Heart left ventricle (tissue), 13 donors: ENCODE measurements at regions not wholly inside any gene's neighbourhood (a gene's known extent, or its start where the extent isn't known, plus 50 kb on each side); places are given as distances from the start of the nearest gene placed in this dataset.

Experiments used
- POLR2A ChIP-seq, 2 donors: fragments of 450-650 bp; IDR thresholded peaks; one replicate each; pipeline ENCODE4 v1.6.1; 2017; ENCODE audit warnings: antibody characterized with exemption in 2 of 2, mild to moderate bottlenecking in 2 of 2, moderate library complexity in 2 of 2
- TF ChIP-seq, protein P1 (sequence below), 12 donors: fragments of 200-600 bp; sonication (generic) in 4 of 12; IDR thresholded peaks; one replicate each; pipeline versions ENCODE4 v1.5.0 to v1.8.0; 2018 to 2022; ENCODE audit warnings: antibody characterized with exemption in 12 of 12, mild to moderate bottlenecking in 5 of 12
- donor health status: ischemic (EF 13 %, LVEDD 7.1; RV severe dilation, severe dysfunction).
- donor health status: DM: no; HTN: yes; CAD: no.
- donor health status: DM: no; HTN: no; CAD: no.
- donor health status: ischemic (EF 25% LVEDD 6.9; RV normal size, moderate dysfunction).
- donor health status: ischemic (EF 25% LVEDD 5.7; RV mildly dilated, moderate dysfunction).
- donor health status: ischemic (EF 35%, LVEDD 5.7; RV mildly dilated, moderate dysfunction).
- donor health status: nonischemic (EF 11% LVEDD 7.7; RV severe dilation, severe dysfunction).
- donor health status: DM: yes; HTN: yes; CAD: no.
- donor health status: PGD.
- donor health status: ischemic (EF 29% LVEDD 5.4; RV normal size, mild dysfunction).
- donor health status: nonischemic (EF 23%, LVEDD 6.1; RV moderate dilation, normal function).

DNA sequence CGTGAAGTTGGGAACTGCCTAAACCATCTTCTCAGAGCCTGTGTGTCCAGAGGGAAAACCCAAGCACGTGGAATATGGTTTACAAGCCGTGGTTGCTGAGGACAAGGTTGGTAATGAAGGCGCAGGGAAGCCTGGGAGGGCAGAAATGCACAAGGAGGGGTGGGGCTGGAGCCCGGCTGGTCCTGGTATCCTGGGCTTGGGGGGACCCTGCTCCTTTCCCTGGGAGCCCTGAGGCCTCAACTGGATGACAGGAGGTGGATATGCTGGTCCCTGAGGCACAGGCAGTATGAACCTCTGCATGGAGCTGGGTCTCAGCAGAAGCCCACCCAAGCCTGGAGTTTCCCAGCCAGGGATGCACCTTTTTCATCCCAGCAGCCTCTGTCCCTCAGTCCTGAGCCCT lies 80.3 kb upstream of the RET start:
- TF ChIP-seq, protein P1, sequence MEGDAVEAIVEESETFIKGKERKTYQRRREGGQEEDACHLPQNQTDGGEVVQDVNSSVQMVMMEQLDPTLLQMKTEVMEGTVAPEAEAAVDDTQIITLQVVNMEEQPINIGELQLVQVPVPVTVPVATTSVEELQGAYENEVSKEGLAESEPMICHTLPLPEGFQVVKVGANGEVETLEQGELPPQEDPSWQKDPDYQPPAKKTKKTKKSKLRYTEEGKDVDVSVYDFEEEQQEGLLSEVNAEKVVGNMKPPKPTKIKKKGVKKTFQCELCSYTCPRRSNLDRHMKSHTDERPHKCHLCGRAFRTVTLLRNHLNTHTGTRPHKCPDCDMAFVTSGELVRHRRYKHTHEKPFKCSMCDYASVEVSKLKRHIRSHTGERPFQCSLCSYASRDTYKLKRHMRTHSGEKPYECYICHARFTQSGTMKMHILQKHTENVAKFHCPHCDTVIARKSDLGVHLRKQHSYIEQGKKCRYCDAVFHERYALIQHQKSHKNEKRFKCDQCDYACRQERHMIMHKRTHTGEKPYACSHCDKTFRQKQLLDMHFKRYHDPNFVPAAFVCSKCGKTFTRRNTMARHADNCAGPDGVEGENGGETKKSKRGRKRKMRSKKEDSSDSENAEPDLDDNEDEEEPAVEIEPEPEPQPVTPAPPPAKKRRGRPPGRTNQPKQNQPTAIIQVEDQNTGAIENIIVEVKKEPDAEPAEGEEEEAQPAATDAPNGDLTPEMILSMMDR (IDR thresholded peaks at IDR 0.05) = no peak
- no peak for TF ChIP-seq POLR2A (IDR thresholded peaks at IDR 0.05)
